ENCODE measurements at regions not wholly inside any gene's neighbourhood (a gene's known extent, or its start where the extent isn't known, plus 50 kb on each side); places are given as distances from the start of the nearest gene placed in this dataset.

- H3K27ac Mint-ChIP-seq = no peak overlapping the region
- no peaks in the 10 kb centered on the region for H3K9me3 ChIP-seq (ENCODE audit: control insufficient read depth in 1 of 2, low read length in 2 of 2)
- H3K4me1 Mint-ChIP-seq = peaks cover 0 to 3% (median under 1%) of the 10 kb centered on the region in 4 donors
- ChIA-PET POLR2A (ENCODE audit: partially characterized antibody) (no interaction called here), CTCF (ENCODE audit: partially characterized antibody) (no interaction called here)
- intact Hi-C loops (cut with micrococcal nuclease) = no loop called here
- DNase-seq = no peak
- peaks cover 3% of the 10 kb centered on the region for H3K27me3 ChIP-seq (ENCODE audit: insufficient read depth, low read length)
- H3K27ac ChIP-seq (ENCODE audit: low read depth, low read length) = no peak overlapping the region
- no peak overlapping the region for H3K4me3 ChIP-seq (ENCODE audit: low read length in 2 of 2)
- peaks cover 4 to 25% of the 10 kb centered on the region in 2 donors for H3K27me3 Mint-ChIP-seq
- peaks cover 0 to 3% of the 10 kb centered on the region in 2 donors for H3K36me3 Mint-ChIP-seq
- no peak overlapping the region for H3K4me3 Mint-ChIP-seq
- no peaks in the 10 kb centered on the region for H3K4me1 ChIP-seq (ENCODE audit: insufficient read depth, low read length)
- no peaks in the 10 kb centered on the region for H3K36me3 ChIP-seq (ENCODE audit: insufficient read depth, low read length)
- peaks cover 4 to 8% (median 5%) of the 10 kb centered on the region in 8 donors for H3K9me3 Mint-ChIP-seq
These were observed 57.8 kb upstream of the IGFBP2 start for GRCh38 chr2:216575465-216575864.

DNA sequence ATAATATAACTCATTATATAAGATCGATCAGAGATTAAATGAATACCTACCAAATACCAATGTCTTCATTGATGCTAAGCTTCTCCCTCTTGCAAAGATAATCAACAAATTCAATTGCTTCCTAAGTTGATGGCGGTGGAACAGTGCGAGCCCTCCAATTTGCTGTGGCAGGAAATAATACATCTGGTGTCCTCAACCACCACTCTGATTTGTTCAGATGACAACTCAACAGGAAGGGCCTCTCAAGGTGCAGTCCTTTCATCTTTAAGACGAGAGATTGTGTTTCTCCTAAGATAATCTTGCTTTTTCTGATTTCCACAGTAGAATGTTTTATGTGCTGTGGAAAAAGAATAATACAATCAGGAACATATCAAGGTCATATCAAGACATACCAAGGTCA lies 56.6 kb upstream of the IGFBP2 start:
- DNase-seq = no peak
- Mint-ChIP-seq H3K4me3 (no peak overlapping the region), H3K9me3 (peaks cover 0 to 10% (median under 1%) of the 10 kb centered on the region in 8 donors), H3K36me3 (no peaks in the 10 kb centered on the region), H3K27ac (no peak overlapping the region), H3K27me3 (peaks cover 6 to 32% of the 10 kb centered on the region in 2 donors), H3K4me1 (peaks cover 0 to 3% (median under 1%) of the 10 kb centered on the region in 4 donors)
- Histone ChIP-seq H3K4me3 (ENCODE audit: low read length in 2 of 2) (no peak overlapping the region), H3K27me3 (ENCODE audit: insufficient read depth, low read length) (peaks cover 3% of the 10 kb centered on the region), H3K4me1 (ENCODE audit: insufficient read depth, low read length) (no peaks in the 10 kb centered on the region), H3K36me3 (ENCODE audit: insufficient read depth, low read length) (no peaks in the 10 kb centered on the region), H3K27ac (ENCODE audit: low read depth, low read length) (no peak overlapping the region), H3K9me3 (ENCODE audit: control insufficient read depth in 1 of 2, low read length in 2 of 2) (no peaks in the 10 kb centered on the region)
- POLR2A ChIA-PET (ENCODE audit: partially characterized antibody) = no interaction called here
- intact Hi-C loops (cut with micrococcal nuclease) = no loop called here
- CTCF ChIA-PET (ENCODE audit: partially characterized antibody) = no interaction called here

DNA sequence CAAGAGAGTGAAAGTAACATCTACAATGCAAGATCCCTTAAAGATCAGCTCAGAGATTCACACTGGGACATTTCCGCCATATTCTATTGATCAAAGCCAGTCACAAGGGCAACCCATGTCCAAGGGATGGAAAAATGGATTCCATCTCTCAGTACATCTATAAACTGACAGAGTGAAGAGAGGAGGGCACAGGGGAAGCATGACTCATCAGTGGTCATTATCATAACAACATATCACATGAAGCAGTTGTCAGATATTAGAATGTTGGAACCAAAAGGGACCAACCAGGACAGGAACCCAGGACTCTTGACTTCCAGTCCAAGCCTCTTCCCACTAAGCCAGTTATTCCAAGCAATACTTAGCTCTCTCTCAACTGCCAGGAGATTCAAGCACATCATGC lies 54.9 kb upstream of the IGFBP2 start:
- no peak overlapping the region for H3K4me3 Mint-ChIP-seq
- ChIA-PET CTCF (ENCODE audit: partially characterized antibody) (no interaction called here), POLR2A (ENCODE audit: partially characterized antibody) (no interaction called here)
- peaks cover 13 to 34% of the 10 kb centered on the region in 2 donors for H3K27me3 Mint-ChIP-seq
- H3K9me3 Mint-ChIP-seq = peaks cover 0 to 5% (median 0%) of the 10 kb centered on the region in 8 donors
- intact Hi-C loops (cut with micrococcal nuclease) = no loop called here
- Histone ChIP-seq H3K27ac (ENCODE audit: low read depth, low read length) (no peak overlapping the region), H3K27me3 (ENCODE audit: insufficient read depth, low read length) (peaks cover 3% of the 10 kb centered on the region), H3K9me3 (ENCODE audit: control insufficient read depth in 1 of 2, low read length in 2 of 2) (no peaks in the 10 kb centered on the region), H3K36me3 (ENCODE audit: insufficient read depth, low read length) (no peaks in the 10 kb centered on the region), H3K4me1 (ENCODE audit: insufficient read depth, low read length) (no peaks in the 10 kb centered on the region), H3K4me3 (ENCODE audit: low read length in 2 of 2) (no peak overlapping the region)
- H3K36me3 Mint-ChIP-seq = no peaks in the 10 kb centered on the region
- no peak overlapping the region for H3K27ac Mint-ChIP-seq
- no peak for DNase-seq
- peaks cover 0 to 3% (median under 1%) of the 10 kb centered on the region in 4 donors for H3K4me1 Mint-ChIP-seq

DNA sequence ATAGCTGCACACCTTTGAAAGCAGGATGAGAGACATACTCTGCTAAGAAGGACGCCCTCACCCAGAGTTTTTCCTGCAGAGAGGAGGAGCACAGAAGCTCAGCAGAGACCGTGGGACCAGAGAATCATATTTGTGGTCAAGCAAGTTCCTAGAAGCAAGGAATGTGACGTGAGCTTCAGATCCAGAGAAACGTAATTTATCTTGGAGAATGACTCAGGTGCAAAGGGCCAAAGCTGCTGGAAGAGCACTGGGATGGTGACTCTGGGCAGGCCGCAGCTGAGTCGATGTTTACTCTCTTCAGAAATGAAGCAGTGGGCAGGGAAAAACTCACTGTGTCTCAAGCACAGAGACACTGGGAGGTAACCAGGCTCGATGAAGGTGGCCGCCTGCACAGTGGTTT lies 50.1 kb upstream of the IGFBP2 start:
- Histone ChIP-seq H3K27ac (ENCODE audit: low read depth, low read length) (no peak overlapping the region), H3K4me3 (ENCODE audit: low read length in 2 of 2) (no peak overlapping the region), H3K9me3 (ENCODE audit: control insufficient read depth in 1 of 2, low read length in 2 of 2) (no peaks in the 10 kb centered on the region), H3K36me3 (ENCODE audit: insufficient read depth, low read length) (no peaks in the 10 kb centered on the region), H3K27me3 (ENCODE audit: insufficient read depth, low read length) (peaks cover 3% of the 10 kb centered on the region), H3K4me1 (ENCODE audit: insufficient read depth, low read length) (no peaks in the 10 kb centered on the region)
- H3K4me1 Mint-ChIP-seq = no peaks in the 10 kb centered on the region
- DNase-seq = no peak
- ChIA-PET CTCF (ENCODE audit: partially characterized antibody) (no interaction called here), POLR2A (ENCODE audit: partially characterized antibody) (no interaction called here)
- H3K36me3 Mint-ChIP-seq = no peaks in the 10 kb centered on the region
- peaks cover 0 to 16% (median under 1%) of the 10 kb centered on the region in 8 donors for H3K9me3 Mint-ChIP-seq
- peaks cover 19 to 33% of the 10 kb centered on the region in 2 donors for H3K27me3 Mint-ChIP-seq
- H3K27ac Mint-ChIP-seq = no peak overlapping the region
- no peak overlapping the region for H3K4me3 Mint-ChIP-seq
- intact Hi-C loops (cut with micrococcal nuclease) = no loop called here
